22Rv1 (cell line): ENCODE measurements at regions not wholly inside any gene's neighbourhood (a gene's known extent, or its start where the extent isn't known, plus 50 kb on each side); places are given as distances from the start of the nearest gene placed in this dataset.

ENCODE experiments used
- H3K27ac ChIP-seq: fragments of 450-650 bp; 2 replicates; pipeline ENCODE4 v1.5.1; 2017
- CTCF ChIP-seq: fragments of 450-650 bp; IDR thresholded peaks from 2 replicates; pipeline ENCODE4 v1.5.1; 2017; ENCODE audit warnings: mild to moderate bottlenecking
- ZFX ChIP-seq: fragments of 450-650 bp; IDR thresholded peaks from 2 replicates; pipeline ENCODE4 v1.6.1; 2017; ENCODE audit warnings: antibody characterized with exemption, borderline replicate concordance

GRCh38 chr2:116109471-116109870 lies 1667.0 kb downstream of the DPP10 start:
- no peak overlapping the region for H3K27ac ChIP-seq
- TF ChIP-seq ZFX (no peak), CTCF (no peak)

- no peak for TF ChIP-seq CTCF
- TF ChIP-seq ZFX = no peak
These were observed 1675.4 kb downstream of the DPP10 start for GRCh38 chr2:116117845-116118244.

GRCh38 chr2:116132833-116133232 lies 1681.7 kb upstream of the DDX18 start:
- TF ChIP-seq ZFX (no peak), CTCF (no peak)

More at GRCh38 chr2:116117845-116118244, 1675.4 kb downstream of the DPP10 start:
- H3K27ac ChIP-seq = no peak overlapping the region

GRCh38 chr2:116133381-116133942 lies 1681.0 kb upstream of the DDX18 start:
- no peak overlapping the region for H3K27ac ChIP-seq
- TF ChIP-seq ZFX (no peak), CTCF (no peak)

More at GRCh38 chr2:116132833-116133232, 1681.7 kb upstream of the DDX18 start:
- H3K27ac ChIP-seq = no peak overlapping the region

GRCh38 chr2:116141891-116142474 lies 1672.5 kb upstream of the DDX18 start:
- no peak overlapping the region for H3K27ac ChIP-seq
- no peak for TF ChIP-seq ZFX
- TF ChIP-seq CTCF = no peak

- no peak for TF ChIP-seq ZFX
- no peak for TF ChIP-seq CTCF
- no peak overlapping the region for H3K27ac ChIP-seq
These were observed 1671.8 kb upstream of the DDX18 start for GRCh38 chr2:116142644-116143227.

- TF ChIP-seq CTCF (no peak), ZFX (no peak)
These were observed 1669.5 kb upstream of the DDX18 start for GRCh38 chr2:116145031-116145430.

More at GRCh38 chr2:116145031-116145430, 1669.5 kb upstream of the DDX18 start:
- no peak overlapping the region for H3K27ac ChIP-seq
